Transverse colon (tissue), 4 donors: ENCODE measurements at regions not wholly inside any gene's neighbourhood (a gene's known extent, or its start where the extent isn't known, plus 50 kb on each side); places are given as distances from the start of the nearest gene placed in this dataset.
A peak's percentile ranks its signal among the peaks of the same experiment; 100 is the strongest.

Experiments used
- DNase-seq: peaks from one replicate; pipeline ENCODE4 v3.0.0-alpha.2; 2019
- H3K27ac ChIP-seq, 4 donors: fragments of 200-600 bp; sonication (generic); 2 replicates each; pipeline ENCODE4 v1.5.1; 2016 to 2018; ENCODE audit warnings: inconsistent platforms in 4 of 4
- H3K27me3 ChIP-seq: fragments of 200-600 bp; sonication (generic); 2 replicates; pipeline ENCODE4 v1.5.1; 2017; ENCODE audit warnings: inconsistent platforms
- H3K36me3 ChIP-seq, 4 donors: fragments of 200-600 bp; sonication (generic); 2 replicates each; pipeline ENCODE4 v1.5.1; 2017 to 2019; ENCODE audit warnings: inconsistent platforms in 4 of 4
- H3K4me1 ChIP-seq, 4 donors: fragments of 200-600 bp; sonication (generic); 2 replicates each; pipeline ENCODE4 v1.5.1; 2017 to 2020; ENCODE audit warnings: inconsistent platforms in 4 of 4
- H3K4me3 ChIP-seq, 4 donors: fragments of 200-600 bp; sonication (generic); 1 replicate in 1 of 4; 2 replicates in 3 of 4; pipeline versions ENCODE4 v1.5.1 to v1.6.1; 2017 to 2019; ENCODE audit warnings: inconsistent platforms in 4 of 4
- H3K9me3 ChIP-seq, 2 donors: fragments of 200-600 bp; sonication (generic); 2 replicates each; pipeline ENCODE4 v1.5.1; 2017 to 2019; ENCODE audit warnings: inconsistent platforms in 2 of 2
- EP300 ChIP-seq: sonication (generic); formaldehyde crosslinking; IDR thresholded peaks from one replicate; pipeline ENCODE4 v1.6.1; 2017; ENCODE audit warnings: antibody characterized with exemption, low read depth
- POLR2A ChIP-seq: fragments of 450-650 bp; IDR thresholded peaks from one replicate; pipeline ENCODE4 v1.6.1; 2016; ENCODE audit warnings: antibody characterized with exemption, mild to moderate bottlenecking, moderate library complexity
- POLR2AphosphoS5 ChIP-seq, 3 donors: sonication (generic); formaldehyde crosslinking; IDR thresholded peaks; one replicate each; pipeline ENCODE4 v1.6.1; 2016; ENCODE audit warnings: antibody characterized with exemption in 3 of 3
- WGBS, 2 donors: methylation state at CpG; one replicate each; pipeline ENCODE4 v1.1.5; 2018; ENCODE audit warnings: low coverage in 1 of 2; 5-methylcytosine and 5-hydroxymethylcytosine counted together
- in situ Hi-C, 4 donors: fragments of 200-750 bp; cut with MboI; loops; one replicate each; pipeline versions ENCODE4 v1.15.0 to v1.15.1; 2017; ENCODE audit warnings: low sequenced_read_pairs in 3 of 4, low pct_ligation_motif_present in 1 of 4, low pct_unique_long_range_greater_than_20kb in 1 of 4
- intact Hi-C: fragments of 100-400 bp; cut with DNase I; formaldehyde crosslinking; loops from one replicate; pipeline ENCODE4 v1.15.1; 2023; ENCODE audit warnings: low total_unique reads
- TF ChIP-seq, protein P1 (sequence below), 5 experiments: fragments of 200-600 bp in 3 of 5; fragments of 450-650 bp in 2 of 5; sonication (generic) in 3 of 5; IDR thresholded peaks; 1 replicate in 2 of 5; 2 replicates in 3 of 5; pipeline ENCODE4 v1.5.1; 2016 to 2017; ENCODE audit warnings: antibody characterized with exemption in 5 of 5, inconsistent platforms in 3 of 5, mild to moderate bottlenecking in 2 of 5, moderate library complexity in 1 of 5

DNA sequence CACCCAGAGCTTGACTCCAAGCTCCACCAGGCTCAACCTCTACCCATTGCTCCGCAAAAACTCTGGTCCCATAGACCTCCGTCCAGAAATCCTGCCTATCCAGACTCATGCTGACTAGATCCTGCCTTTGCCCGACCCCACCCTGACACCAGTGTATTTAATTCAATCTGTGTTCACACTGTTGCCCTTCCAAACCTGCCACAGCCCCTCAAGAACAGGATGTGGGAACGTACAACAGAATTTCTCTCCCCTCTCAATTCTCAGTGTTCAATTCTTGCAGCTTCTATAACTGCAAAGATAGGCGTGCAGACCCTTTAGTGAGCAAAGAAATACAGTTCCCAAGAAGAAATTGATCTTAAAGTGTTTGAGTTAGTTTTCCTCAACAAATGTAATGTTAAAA, 154.2 kb upstream of the FRG1 start:
- in situ Hi-C loops, result no loop called here
- WGBS, 2 donors, result 66 to 67% methylated on average over 4 to 5 of the region's 5 CpGs

DNA sequence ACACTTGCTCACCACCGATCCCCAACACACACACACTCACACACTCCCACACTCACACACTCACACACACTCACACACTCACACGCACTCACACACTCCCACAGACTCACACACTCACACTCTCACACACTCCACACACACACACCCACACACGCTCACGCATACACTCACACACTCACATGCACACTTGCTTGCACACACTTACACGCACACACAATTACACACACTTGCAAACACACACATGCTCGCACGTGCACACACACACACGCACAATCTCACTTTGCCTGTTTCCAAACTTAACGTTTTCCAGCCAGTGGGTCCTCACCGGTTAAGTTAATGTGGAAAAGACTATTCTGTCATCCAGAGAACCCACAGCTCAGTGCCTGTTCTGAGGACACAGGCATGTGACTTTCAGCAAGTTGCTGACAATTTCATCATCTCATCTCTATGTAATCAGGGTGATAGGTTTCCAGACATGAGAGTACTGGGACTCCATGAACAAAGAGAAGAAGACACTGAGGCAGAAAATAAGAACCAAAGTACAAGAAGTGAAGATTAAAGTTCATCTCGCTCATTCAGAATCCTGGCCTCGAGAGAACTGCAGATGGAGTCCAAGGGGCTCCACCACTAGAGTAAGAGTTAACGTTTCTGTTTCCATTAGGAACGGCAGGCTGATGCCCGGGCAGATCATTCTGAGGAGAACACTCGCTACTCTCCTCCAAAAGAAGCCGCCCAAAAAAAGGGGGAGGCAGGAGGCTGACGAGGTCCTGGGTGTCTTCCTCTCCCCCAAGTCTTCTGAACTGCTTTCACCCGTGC, 153.2 kb upstream of the FRG1 start:
- DNase-seq, result no peak
- 85 to 86% methylated on average over 10 to 19 of the region's 19 CpGs for WGBS, 2 donors
- intact Hi-C loops, result no loop called here
- Histone ChIP-seq H3K4me3 (no peak overlapping the region), H3K36me3 (no peaks in the 10 kb centered on the region), H3K27me3 (peaks cover 2% of the 10 kb centered on the region), H3K27ac (no peak overlapping the region), H3K4me1 (no peaks in the 10 kb centered on the region), H3K9me3 (no peaks in the 10 kb centered on the region)
- in situ Hi-C loops, result no loop called here
- TF ChIP-seq EP300, result no peak
- no peak for TF ChIP-seq POLR2A
- TF ChIP-seq POLR2AphosphoS5 (IDR thresholded peaks at IDR 0.05), result no peak
- TF ChIP-seq, protein P1, sequence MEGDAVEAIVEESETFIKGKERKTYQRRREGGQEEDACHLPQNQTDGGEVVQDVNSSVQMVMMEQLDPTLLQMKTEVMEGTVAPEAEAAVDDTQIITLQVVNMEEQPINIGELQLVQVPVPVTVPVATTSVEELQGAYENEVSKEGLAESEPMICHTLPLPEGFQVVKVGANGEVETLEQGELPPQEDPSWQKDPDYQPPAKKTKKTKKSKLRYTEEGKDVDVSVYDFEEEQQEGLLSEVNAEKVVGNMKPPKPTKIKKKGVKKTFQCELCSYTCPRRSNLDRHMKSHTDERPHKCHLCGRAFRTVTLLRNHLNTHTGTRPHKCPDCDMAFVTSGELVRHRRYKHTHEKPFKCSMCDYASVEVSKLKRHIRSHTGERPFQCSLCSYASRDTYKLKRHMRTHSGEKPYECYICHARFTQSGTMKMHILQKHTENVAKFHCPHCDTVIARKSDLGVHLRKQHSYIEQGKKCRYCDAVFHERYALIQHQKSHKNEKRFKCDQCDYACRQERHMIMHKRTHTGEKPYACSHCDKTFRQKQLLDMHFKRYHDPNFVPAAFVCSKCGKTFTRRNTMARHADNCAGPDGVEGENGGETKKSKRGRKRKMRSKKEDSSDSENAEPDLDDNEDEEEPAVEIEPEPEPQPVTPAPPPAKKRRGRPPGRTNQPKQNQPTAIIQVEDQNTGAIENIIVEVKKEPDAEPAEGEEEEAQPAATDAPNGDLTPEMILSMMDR (IDR thresholded peaks at IDR 0.05), result no peak

More for the DNA sequence above, 154.2 kb upstream of the FRG1 start:
- no peak for DNase-seq
- Histone ChIP-seq H3K27me3 (no peaks in the 10 kb centered on the region), H3K4me1 (no peaks in the 10 kb centered on the region), H3K9me3 (no peaks in the 10 kb centered on the region), H3K4me3 (no peak overlapping the region), H3K36me3 (no peaks in the 10 kb centered on the region), H3K27ac (no peak overlapping the region)
- intact Hi-C loops, result no loop called here
- TF ChIP-seq POLR2A (no peak), POLR2AphosphoS5 (IDR thresholded peaks at IDR 0.05) (no peak), EP300 (no peak)
- TF ChIP-seq, protein P1 (IDR thresholded peaks at IDR 0.05), result no peak

DNA sequence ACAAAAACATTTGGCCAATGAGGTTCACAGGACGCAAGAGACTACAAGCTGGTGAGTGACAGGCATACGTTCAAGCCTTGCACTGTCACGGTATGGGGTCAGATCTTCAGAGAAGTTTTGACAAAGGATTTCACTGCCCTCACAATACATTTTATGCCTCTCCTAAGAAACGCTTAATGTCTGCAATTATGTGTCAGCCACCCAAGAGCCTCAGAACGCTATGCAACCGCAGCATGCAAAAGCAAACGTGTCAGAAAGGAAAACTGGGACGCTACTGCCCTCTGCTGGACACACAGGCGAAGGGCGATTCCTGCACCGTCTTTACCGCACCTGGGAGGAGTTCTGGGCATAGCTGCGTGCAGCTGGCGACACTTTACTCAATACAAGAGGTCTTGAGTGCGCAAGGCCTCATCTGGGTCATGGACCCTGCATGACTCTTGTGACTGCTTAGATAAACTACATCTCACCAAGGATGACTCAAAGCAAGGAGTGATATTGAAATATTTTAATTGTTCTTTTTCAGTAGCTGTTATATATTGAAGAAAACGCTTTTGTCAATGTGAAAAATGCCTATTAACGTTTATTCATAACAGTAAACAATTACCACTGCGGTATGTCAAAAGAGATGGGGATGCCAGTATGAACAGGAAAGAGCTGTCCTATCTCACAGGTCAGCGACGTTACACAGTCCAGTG, 147.6 kb upstream of the FRG1 start:
- TF ChIP-seq, protein P1 (IDR thresholded peaks at IDR 0.05), result peak; percentile 67 to 87 (median 82)
- TF ChIP-seq EP300 (no peak), POLR2A (no peak), POLR2AphosphoS5 (IDR thresholded peaks at IDR 0.05) (no peak)
- in situ Hi-C loops, result no loop called here
- Histone ChIP-seq H3K9me3 (no peaks in the 10 kb centered on the region), H3K27ac (no peak overlapping the region), H3K27me3 (peaks cover 2% of the 10 kb centered on the region), H3K36me3 (no peaks in the 10 kb centered on the region), H3K4me1 (peaks cover 0 to 3% (median 0%) of the 10 kb centered on the region in 4 donors), H3K4me3 (peak overlapping the region in 1 of 4 donors; percentile 2)
- peak; percentile 65 for DNase-seq
- WGBS, 2 donors, result 22 to 56% methylated on average over 8 to 20 of the region's 20 CpGs
- intact Hi-C loops, result no loop called here

DNA sequence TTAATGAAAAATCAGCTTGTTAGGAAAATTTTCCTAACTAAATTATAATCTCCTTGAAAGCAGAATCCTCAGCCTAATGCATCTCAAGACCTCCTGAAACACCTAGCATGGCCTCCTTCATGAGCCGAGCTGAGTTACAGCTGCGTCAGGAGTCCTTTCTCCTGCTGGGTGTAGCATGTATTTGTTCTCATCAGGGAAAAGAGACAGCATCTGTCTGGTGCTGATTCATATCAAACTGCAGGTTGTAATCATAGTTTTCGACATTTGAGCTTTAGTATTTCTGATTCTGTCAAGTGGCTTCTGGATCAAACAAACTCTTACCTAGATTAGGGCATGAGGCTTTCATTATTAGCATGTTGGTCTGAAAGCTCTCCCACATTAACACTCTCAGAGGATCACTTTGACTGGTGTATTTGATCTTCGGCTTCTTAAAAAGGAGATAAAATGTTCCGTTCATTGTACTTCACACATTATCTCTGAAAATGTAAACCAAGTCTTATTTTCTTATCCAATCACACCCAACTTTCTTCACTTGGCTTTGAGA, 140.1 kb upstream of the FRG1 start:
- Histone ChIP-seq H3K27me3 (no peaks in the 10 kb centered on the region), H3K4me3 (no peak overlapping the region), H3K4me1 (no peaks in the 10 kb centered on the region), H3K27ac (no peak overlapping the region), H3K9me3 (no peaks in the 10 kb centered on the region), H3K36me3 (no peaks in the 10 kb centered on the region)
- 80 to 87% methylated on average over 3 to 5 of the region's 5 CpGs for WGBS, 2 donors
- in situ Hi-C loops (no loop called here), intact Hi-C loops (no loop called here)
- no peak for DNase-seq
- no peak for TF ChIP-seq POLR2A
- TF ChIP-seq POLR2AphosphoS5 (IDR thresholded peaks at IDR 0.05), result no peak
- TF ChIP-seq EP300, result no peak
- TF ChIP-seq, protein P1 (IDR thresholded peaks at IDR 0.05), result no peak
